SW 1271 (cell line): ENCODE measurements at regions not wholly inside any gene's neighbourhood (a gene's known extent, or its start where the extent isn't known, plus 50 kb on each side); places are given as distances from the start of the nearest gene placed in this dataset.

ENCODE experiments used
- DNase-seq, 2 experiments: peaks; one replicate each; lab custom pipeline; 2025; lab: John Stamatoyannopoulos, UW

DNA sequence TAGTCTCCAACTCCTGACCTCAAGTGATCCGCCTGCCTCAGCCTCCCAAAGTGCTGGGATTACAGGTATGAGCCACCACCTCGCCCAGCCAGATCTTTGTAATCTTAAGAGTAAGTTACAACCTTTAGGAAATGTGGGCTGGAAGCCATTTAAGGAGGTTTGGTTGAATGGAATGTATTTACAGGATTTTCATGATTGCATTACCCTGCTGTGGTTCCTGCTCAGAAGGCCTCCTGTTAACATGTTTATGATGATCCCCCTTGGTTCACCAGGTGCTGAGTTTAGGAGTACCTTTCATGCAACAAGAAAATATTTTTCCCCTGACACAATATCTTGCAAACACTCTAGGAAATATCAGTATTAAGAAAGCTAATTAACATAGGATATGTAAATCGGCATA is 187.4 kb upstream of the SH3BP4 start:
- DNase-seq, result no peak

DNA sequence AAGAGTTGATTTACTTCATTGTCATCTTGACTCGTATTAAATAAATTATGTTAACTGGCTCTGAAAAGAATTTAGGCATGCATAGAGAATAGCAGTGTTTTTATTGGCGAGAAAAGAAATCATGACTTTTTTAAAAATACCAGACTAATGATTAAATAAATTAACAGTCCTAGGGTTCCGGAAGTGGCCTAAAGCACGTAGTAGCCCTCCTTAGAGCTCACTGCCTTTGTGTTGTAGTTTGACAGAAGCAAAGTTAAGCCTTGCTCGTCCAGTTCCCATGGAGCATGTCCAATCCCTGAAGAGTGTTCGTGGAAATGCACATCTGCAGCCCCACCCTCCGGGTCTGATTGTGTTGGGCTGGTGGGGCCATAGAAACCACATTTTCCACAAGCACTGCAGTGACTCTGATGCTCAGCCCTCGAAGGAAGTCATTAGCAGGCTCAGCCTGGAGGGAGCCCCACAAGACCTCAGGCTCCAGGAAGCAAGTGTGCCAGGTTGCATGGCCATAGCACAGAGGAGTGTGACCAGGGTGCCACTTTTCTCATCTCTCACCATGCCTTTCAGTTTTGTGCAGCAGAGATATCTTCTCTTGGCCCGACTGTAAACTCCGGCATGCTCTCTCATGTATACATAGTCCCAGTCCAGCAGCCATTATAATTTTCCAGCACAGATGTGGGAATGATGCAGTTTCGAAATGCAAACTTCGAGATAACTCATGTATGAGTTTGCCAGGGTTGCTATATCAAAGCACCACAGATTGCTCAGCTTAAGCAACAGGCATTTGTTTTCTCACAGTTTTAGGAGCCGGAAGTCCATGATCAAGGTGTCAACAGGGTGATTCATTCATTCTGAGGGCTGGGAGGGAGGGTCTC is 188.6 kb upstream of the SH3BP4 start:
- no peak for DNase-seq

DNA sequence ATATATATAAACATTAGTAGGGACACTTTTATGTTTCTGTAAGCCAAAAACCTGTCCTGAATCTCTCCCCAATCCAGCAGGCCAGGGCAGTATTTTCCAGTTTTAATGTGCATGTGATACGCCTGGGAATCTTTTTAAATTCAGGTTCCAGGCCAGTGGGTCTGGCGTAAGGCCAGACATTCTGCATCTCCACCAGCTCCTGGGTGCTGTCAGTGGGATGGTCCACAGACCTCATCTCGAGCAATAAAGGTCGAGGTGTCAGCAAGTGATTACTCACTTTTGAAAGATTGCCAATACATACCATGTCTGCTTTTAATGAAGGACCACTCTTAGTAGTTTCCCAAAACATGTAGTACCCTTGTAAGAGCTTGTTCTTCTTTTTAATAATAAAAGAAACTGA is 189.9 kb upstream of the SH3BP4 start:
- DNase-seq, result no peak

DNA sequence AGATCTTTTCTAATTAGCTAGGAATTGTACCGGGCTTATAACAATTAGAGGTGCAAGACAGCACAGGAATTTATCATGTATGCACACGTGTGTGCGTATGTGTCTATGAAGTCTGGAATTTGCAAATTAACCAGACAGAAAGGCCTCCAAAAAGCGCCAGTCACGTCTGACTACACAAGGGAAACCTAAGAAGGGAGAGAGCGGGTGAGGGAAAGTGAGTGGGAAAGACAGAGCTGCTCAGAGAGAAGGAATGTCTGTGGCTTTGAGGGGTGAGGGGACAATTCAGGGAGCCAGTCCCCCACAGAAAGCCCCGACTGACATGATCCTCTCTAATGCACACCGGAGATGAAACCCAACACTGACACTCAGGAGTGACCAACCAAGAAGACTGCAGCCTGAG is 197.7 kb upstream of the SH3BP4 start:
- DNase-seq, result no peak

DNA sequence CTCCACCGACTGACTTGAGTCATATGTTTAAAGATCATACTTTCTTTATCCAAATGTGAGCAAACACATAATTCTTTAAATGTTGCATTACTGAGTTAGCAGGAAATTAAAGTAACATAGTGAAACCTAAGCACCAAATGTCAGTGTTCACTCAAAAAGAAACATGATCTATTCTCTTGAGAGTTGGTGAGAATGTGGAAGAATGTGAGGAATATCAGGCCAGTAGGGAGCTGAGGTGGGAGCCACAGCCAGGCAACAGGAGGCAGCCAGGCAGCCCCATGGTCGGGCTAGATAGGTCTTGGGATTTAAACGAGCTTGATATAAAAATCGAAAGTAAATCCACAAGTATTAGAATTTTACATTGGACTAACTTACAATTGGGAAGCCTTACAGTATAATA is 198.1 kb upstream of the SH3BP4 start:
- DNase-seq, result no peak

DNA sequence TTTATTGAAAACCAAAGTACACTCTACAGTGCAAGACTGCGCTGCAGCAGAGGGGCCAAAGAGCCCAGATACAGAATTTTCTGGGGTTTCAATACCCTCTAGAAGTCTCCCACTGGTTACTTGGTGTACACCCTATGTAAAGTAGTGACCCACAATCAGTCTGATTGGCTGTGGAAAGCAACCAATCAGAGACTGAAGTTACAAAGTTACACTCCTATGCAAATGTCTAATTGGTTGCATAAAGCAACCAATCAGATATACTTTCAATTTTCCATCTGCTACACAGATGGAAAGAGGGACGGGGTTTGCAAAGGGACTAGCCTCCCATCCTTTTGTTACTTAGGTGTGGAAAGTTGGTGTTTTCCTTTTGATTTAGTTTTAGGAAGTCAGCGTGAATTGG is 198.9 kb upstream of the SH3BP4 start:
- DNase-seq, result no peak

DNA sequence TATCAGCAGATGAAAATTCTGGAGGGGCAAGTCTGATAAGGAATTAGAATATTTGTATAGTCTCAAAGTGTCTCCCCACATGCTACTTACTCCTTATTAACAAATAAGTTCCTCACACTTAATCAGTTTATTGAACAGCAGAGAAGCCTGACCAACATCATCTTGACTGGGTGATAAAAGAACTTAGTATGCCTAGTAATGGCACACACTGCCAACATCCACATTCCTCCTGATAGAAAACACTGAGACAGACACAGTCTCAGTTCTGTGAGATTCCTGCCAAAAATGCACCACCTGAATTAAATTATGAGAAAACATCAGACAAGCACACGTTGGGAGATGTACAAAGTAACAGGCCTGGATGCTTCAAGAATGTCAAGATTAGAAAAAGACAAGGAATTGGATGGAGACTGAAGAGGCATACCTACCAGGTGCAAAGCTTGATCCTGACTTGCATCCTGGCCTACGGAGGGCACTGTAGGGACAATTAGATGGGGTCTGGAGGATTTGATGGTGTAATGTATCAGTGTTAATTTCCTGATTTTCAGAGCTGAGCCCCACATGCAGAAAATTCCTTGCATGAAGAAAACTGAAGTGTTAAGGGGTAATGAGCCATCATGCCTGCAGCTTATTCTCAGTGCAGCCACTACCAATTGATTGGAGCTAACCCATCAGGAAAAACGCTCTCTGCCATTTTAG is 200.4 kb upstream of the SH3BP4 start:
- DNase-seq, result no peak

DNA sequence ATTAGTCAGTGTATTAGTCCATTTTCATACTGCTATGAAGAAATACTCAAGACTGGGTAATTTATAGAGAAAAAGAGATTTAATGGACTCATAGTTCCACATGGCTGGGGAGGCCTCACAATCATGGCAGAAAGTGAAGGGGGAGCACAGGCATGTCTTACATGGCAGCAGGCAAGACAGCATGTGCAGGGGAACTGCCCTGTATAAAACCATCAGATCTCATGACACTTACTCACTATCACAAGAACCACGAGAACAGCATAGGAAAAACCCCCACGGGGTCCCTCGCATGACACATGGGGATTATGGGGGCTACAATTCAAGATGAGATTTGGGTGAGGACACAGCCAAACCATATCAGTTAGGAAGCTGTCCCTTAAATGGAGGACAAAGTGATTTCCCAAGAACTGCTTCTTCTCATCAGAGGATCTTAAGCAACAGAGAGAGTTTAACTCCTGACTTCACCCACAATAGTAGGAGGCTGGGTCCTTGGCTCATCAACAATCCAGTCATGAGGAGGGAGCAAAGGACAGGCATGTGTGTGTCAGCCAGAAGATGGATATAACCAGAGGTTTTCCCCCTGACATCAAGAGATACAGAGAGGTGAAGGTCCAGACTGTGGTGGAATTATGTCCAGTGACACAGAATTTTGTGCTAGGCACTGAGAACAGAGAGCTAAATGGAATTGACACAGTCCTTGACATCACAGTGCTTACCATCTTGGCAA is 203.8 kb upstream of the SH3BP4 start:
- DNase-seq, result no peak

DNA sequence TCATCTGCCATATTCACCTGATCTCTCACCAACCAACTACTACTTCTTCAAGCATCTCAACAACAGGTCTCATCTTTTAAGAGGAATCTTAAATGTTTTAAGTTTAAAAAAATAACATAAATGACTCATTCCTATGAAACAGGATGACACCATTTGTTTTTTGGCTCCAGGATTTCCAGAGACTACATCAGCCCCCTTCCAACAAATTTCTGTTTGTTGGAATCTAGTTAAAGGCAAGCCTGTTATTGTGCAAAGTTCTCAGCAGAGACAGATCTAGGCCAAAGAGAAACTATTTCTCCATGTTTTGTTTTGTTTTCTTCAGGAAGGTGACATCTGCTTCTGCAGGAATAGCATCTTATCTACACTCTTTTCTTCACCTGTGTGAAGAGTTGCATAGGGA is 204.8 kb upstream of the SH3BP4 start:
- no peak for DNase-seq

DNA sequence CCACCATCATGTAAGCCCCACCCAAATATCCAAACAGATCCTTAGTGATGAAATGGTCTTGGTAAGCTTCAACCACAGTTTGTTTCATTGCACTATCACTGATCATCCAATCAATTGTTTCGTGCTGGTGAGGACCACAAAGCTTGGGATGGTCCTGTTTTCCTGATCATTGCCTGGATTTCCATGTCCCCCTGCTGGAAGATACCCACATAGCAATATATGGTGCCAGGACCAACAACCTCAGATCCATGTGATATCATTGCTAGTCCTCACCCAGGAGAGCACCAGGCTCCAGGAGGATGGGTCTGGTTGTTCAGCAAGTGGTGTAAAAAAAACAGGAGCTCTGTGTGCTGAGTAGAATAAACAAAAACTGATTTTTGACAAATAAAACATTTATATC is 206.5 kb upstream of the SH3BP4 start:
- DNase-seq, result no peak

DNA sequence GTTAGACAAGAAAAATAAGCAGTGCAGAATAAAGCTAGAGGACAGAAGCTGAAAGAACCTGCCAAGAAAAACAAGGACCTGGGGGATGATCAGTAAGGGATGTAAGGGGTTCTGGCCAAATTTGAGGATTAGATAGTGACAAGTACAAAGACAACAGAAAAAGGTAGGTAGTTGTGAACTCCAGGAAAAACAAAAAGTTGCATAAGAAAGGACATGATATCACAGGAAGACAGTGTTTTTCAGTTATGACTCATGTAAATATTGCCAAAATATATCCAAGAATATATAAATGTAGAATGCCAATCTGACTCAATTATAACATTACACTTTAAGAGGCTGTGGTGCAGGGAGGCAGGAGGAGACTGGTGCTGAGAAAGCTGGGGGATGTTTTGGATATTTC is 209.8 kb upstream of the SH3BP4 start:
- no peak for DNase-seq

DNA sequence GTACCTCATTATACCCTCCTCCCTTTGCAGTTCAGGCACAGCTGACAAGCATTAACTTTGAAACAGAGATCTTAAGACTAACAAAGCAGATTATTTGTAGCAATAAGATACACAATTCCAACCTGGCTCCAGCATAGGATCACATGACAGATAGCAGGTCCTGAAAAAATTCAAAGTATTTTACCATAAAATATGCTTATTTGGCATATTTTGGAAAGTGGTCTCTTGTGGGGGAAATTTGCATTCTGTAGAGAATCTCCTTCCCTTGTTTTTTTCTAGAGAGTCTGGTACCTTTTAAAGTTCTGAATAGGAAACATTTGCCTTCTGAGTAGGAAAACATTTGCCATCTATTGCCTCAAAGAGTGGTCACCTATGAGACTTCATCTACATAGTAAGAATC is 212.8 kb upstream of the SH3BP4 start:
- no peak for DNase-seq

DNA sequence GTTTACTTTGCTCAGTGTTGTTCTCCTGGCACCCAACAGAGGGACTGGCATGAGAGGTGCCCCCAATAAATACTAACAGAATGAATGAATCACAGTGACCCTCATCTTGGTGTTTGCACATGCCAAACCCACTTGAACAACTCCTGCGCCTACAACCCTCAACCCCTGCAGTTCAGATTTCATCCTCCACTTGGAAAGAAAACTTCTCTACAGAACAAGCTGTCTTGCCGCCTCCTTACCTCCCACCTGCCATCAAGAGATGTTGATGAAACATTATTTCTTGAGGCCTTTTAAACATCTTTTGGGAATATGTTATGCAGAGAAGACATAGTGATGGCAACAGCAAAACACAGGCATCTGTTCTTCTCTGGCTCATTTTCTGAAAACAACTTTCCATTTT is 216.0 kb upstream of the SH3BP4 start:
- no peak for DNase-seq

DNA sequence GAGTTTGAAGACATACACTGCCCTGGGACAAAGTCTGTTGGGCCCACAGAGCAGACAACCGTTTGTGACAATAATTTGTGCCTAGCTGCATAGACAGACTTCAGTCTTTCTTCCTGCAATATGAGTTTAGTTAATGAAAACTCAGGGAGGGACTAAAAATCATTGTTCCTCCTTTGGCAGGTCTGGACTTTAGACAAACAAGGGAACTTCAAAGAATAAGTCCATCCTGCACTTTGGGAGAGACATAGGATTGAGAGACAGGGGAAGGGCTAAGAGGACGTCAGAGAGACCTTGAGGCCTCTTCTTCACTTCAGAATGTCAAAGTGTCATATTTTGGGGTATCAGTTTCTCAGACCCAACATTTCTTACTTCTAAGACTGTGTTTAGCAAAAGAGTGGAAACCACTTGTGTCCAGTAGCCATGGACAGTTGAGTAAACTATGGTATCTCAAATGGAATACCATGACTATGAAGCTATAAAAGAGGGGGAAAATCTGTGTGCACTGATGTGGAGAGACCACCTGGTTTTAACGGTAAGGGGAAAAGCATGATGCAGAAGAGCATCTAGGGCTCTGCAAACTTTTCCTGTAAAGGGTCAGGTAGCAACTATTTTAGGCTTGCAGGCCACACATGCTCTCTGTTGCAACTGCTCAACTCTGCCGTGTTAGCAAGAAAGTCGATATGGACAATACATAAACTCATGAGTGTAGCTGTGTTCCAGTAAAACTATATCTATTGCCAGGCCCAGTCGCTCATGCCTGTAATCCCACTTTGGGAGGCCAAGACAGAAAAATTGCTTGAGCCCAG is 217.8 kb upstream of the SH3BP4 start:
- DNase-seq, result no peak

DNA sequence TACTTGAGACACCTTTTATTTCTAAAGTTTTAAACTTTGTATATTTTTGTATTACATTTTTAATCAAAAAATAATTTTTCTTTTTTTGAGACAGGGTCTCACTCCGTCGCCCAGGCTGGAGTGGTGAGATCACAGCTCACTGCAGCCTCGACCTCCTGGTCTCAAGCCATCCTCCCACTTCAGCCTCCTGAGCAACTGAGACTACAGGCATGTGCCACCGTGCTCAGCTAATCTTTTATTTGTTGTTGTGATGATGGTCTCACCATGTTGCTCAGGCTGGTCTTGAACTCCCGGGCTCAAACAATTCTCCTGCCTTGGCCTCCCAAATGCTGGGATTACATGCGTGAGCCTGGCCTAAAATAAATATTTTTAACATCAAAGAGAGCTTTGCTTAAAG is 218.7 kb upstream of the SH3BP4 start:
- DNase-seq, result no peak

DNA sequence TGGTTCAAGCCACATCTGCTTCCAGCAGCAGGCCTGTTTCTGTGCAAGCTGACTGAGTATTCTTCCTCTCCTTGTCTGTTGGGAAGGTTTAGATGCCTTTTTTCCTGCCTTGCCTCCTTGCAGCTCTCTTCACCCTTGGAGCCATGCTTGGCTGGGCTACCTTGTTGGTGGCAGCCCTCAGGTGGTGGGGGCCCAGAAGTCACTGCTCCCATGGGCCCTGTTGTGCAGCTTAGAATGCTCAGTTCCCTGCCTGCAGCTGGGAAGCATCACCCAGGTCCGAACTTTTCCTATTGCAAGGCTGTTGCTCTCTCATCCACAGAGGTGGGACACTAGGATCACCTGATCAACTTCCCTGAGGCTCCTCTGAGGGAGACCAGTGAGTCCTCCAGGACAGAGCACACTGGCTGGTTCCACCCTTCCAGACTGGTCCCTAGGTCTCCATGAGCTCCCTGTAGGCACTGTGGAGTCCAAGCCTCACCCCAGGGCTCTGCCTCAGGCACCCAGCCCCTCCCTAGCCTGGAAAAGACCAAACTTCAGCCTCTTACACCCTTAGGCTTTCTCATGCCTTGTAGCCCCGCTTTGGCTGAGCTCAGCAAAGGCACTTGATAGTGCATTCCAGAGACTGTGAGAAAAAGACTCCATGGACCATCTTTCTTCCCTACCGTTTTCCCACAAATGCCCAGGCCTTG is 219.3 kb upstream of the SH3BP4 start:
- DNase-seq, result no peak

DNA sequence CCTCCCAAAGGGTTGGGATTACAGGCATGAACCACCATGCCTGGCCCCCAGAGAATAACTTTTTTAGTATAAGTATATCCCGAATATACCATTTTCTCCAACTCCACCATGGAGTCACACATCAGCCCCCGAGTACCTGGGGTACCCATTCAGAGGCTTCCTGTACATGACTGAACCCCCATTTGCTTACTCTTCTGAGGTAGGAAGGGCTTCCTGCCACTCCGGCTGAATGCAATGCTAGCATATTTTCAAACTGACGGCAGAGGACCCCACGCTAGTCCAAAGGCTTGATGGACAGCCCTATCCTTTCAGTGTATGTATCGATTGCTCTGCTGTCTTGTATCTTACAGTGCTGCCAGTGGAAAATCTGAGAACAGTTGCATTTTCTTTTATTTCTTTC is 220.6 kb upstream of the SH3BP4 start:
- no peak for DNase-seq

DNA sequence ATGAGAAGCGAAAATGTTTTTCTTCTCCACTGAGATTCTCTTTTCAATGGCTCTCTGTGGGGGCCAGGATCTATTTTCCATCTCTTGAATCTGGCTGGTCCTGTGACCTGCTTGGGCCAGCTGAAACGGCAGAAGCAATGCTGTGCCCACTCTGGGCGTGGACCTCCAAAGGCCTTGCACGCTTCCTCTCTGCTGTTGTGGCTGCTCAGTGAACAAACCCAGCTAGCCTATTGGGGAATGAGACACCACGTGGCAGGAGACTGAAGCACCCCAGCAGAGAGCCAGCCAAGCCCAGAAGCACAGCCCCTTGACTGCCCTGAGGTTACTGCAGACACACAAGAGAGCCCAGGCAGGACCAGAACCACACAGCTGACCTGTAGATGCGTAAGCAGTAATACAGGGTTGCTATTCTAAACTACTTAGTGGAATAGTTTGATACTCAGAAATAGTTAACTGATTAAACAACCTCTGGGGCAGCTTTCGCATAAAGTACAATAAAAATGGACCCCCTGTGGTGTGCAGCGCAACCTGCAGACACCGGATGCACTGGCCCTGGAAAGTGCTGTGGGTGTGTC is 221.7 kb upstream of the SH3BP4 start:
- no peak for DNase-seq

DNA sequence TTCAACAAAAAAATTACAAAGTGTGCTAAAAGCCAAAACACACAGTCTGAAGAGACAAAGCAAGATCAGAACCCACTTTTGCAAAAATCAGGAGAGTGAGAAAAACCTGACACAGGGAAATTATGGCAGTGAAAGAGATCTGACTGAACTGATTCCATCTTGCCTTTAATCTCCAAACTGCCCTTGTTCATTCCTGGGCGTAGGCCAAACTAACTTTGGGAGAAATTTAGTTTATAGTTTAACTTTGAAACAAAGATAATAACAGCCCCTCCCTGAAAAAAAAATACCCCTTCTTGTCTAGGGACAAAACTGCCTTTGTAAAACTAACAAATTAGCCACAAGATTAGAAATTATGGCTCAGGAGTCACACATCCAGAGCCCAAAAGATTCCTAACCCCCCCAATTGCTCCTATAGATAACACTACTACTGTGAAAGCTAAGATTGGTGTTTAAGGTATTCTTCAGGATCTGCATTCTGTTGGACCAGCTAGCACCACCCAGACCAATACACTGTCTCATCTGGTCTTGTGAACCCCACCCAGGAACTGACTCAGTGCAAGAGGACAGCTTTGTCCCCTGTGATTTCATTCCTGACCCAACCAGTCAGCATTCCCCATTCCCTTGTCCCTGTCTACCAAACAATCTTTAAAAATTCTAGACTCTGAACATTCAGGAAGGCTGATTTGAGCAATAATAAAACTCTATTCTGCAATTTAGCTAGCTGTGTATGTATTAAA is 226.1 kb upstream of the SH3BP4 start:
- DNase-seq, result peak in 1 of 2 experiments; percentile 35

DNA sequence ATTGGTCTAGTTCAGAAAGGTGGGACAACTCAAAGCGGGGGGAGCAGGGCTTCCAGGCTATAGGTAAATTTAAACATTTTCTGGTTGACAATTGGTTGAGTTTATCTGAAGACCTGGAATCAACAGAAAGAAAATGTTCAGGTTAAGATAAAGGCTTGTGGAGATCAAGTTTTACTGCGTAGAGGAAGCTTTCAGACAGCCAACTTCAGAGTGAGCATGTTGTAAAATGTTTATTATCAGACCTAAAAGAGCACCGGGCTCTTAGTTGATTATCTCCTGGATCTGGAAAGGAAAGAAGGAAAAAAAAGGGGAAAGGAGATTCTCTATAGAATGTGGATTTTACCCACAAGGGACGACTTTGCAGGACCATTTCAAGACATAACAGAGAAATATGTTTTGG is 227.0 kb upstream of the SH3BP4 start:
- DNase-seq, result no peak
